GM23338 (cell line): ENCODE measurements at regions not wholly inside any gene's neighbourhood (a gene's known extent, or its start where the extent isn't known, plus 50 kb on each side); places are given as distances from the start of the nearest gene placed in this dataset.

ENCODE experiments used
- ATAC-seq: fragments of 200-7000 bp; cut with Tn5 transposase; 3 replicates; pipeline ENCODE4 v1.9.1; 2020
- DNase-seq: peaks from one replicate; pipeline ENCODE4 v3.0.0-alpha.2; 2015; ENCODE audit warnings: low spot score
- H2AFZ ChIP-seq: fragments of 200-600 bp; sonication (generic); 2 replicates; pipeline ENCODE4 v1.8.0; 2016; ENCODE audit warnings: antibody characterized with exemption, mild to moderate bottlenecking, moderate library complexity
- H3F3A ChIP-seq: fragments of 200-600 bp; sonication (generic); replicated peaks from 2 replicates; pipeline ENCODE4 v1.8.0; 2017; ENCODE audit warnings: antibody characterized with exemption, mixed run types, low read depth
- H3K27ac ChIP-seq: fragments of 200-600 bp; sonication (generic); 2 replicates; pipeline ENCODE4 v1.6.1; 2016; ENCODE audit warnings: low read depth
- H3K27me3 ChIP-seq: fragments of 200-600 bp; sonication (generic); 2 replicates; pipeline ENCODE4 v1.8.0; 2016; ENCODE audit warnings: mild to moderate bottlenecking, mixed run types, moderate library complexity; ENCODE audit not compliant: insufficient read depth
- H3K36me3 ChIP-seq: fragments of 200-600 bp; sonication (generic); 2 replicates; pipeline ENCODE4 v1.8.0; 2016; ENCODE audit warnings: mild to moderate bottlenecking; ENCODE audit not compliant: insufficient read depth
- H3K4me1 ChIP-seq: fragments of 200-600 bp; sonication (generic); 2 replicates; pipeline ENCODE4 v1.8.0; 2016; ENCODE audit warnings: mild to moderate bottlenecking, moderate library complexity; ENCODE audit not compliant: insufficient read depth
- H3K4me2 ChIP-seq: fragments of 200-600 bp; sonication (generic); 2 replicates; pipeline ENCODE4 v1.7.1; 2017; ENCODE audit warnings: mixed run types
- H3K4me3 ChIP-seq: fragments of 200-600 bp; sonication (generic); 2 replicates; pipeline ENCODE4 v1.6.1; 2016; ENCODE audit warnings: mixed run types
- H3K79me2 ChIP-seq: fragments of 200-600 bp; sonication (generic); replicated peaks from 2 replicates; pipeline ENCODE4 v1.8.0; 2017; ENCODE audit warnings: mild to moderate bottlenecking; ENCODE audit not compliant: insufficient read depth
- H3K9me2 ChIP-seq: fragments of 200-600 bp; sonication (generic); 2 replicates; pipeline ENCODE4 v1.8.0; 2017; ENCODE audit not compliant: insufficient read depth
- H4K20me1 ChIP-seq: fragments of 200-600 bp; sonication (generic); replicated peaks from 2 replicates; pipeline ENCODE4 v1.8.0; 2017; ENCODE audit warnings: mild to moderate bottlenecking; ENCODE audit not compliant: insufficient read depth
- H3K27ac Mint-ChIP-seq: 2 replicates; pipeline ENCODE4 v1.8.0; 2020; ENCODE audit warnings: inconsistent platforms, mild to moderate bottlenecking, moderate library complexity, mixed read lengths
- H3K27me3 Mint-ChIP-seq: 3 replicates; pipeline ENCODE4 v1.8.0; 2022; ENCODE audit warnings: low read depth, mild to moderate bottlenecking, moderate library complexity, mixed read lengths, inconsistent platforms; ENCODE audit not compliant: insufficient read depth, poor library complexity
- H3K36me3 Mint-ChIP-seq: 3 replicates; pipeline ENCODE4 v1.8.0; 2021; ENCODE audit warnings: low read depth, mild to moderate bottlenecking, inconsistent platforms, moderate library complexity, mixed read lengths
- H3K4me1 Mint-ChIP-seq: 3 replicates; pipeline ENCODE4 v1.8.0; 2020; ENCODE audit warnings: mild to moderate bottlenecking, inconsistent platforms, mixed read lengths
- H3K4me3 Mint-ChIP-seq: 3 replicates; pipeline ENCODE4 v1.8.0; 2021; ENCODE audit warnings: moderate library complexity, mild to moderate bottlenecking, inconsistent platforms, mixed read lengths
- H3K9me3 Mint-ChIP-seq: 3 replicates; pipeline ENCODE4 v1.8.0; 2020; ENCODE audit warnings: moderate library complexity, mild to moderate bottlenecking, inconsistent platforms, mixed read lengths
- CREB1 ChIP-seq: fragments of 250-450 bp; sonication (Bioruptor Pico); IDR thresholded peaks from 2 replicates; pipeline ENCODE4 v1.5.0; 2020; ENCODE audit warnings: low read depth, mild to moderate bottlenecking, moderate library complexity
- ETS1 ChIP-seq: IDR thresholded peaks from 2 replicates; pipeline ENCODE4 v1.6.1; 2016; ENCODE audit warnings: antibody characterized with exemption
- EZH2 ChIP-seq: fragments of 200-600 bp; sonication (generic); IDR thresholded peaks from one replicate; pipeline ENCODE4 v1.8.0; 2017; ENCODE audit warnings: antibody characterized with exemption, mild to moderate bottlenecking, low read depth; ENCODE audit not compliant: unreplicated experiment
- EZH2phosphoT487 ChIP-seq: fragments of 200-600 bp; sonication (generic); IDR thresholded peaks from one replicate; pipeline ENCODE4 v1.8.1; 2018; ENCODE audit warnings: antibody characterized with exemption; ENCODE audit not compliant: unreplicated experiment
- POLR2AphosphoS5 ChIP-seq: IDR thresholded peaks from 2 replicates; pipeline ENCODE4 v1.6.1; 2016; ENCODE audit warnings: antibody characterized with exemption, low read depth
- REST ChIP-seq: IDR thresholded peaks from one replicate; pipeline ENCODE4 v1.6.1; 2018; ENCODE audit warnings: antibody characterized with exemption; ENCODE audit not compliant: unreplicated experiment
- ZNF462 ChIP-seq: fragments of 250-450 bp; sonication (Bioruptor Pico); IDR thresholded peaks from 2 replicates; pipeline ENCODE4 v1.5.0; 2020; ENCODE audit warnings: mild to moderate bottlenecking, moderate library complexity

GRCh38 chr9:86790805-86791204 is 156.5 kb downstream of the GAS1 start:
- Histone ChIP-seq H4K20me1 (no peaks in the 10 kb centered on the region), H3K79me2 (no peaks in the 10 kb centered on the region), H3K36me3 (no peaks in the 10 kb centered on the region), H3K4me1 (peaks cover 16% of the 10 kb centered on the region), H2AFZ (no peak overlapping the region; the same call in 1 of the 2 replicates), H3F3A (no peaks in the 10 kb centered on the region), H3K27ac (no peak overlapping the region), H3K9me2 (peaks cover 3% of the 10 kb centered on the region; the same call in 1 of the 2 replicates), H3K27me3 (no peaks in the 10 kb centered on the region), H3K4me3 (no peak overlapping the region), H3K4me2 (no peak overlapping the region)
- no peaks in the 10 kb centered on the region for H3K9me3 Mint-ChIP-seq
- peaks cover 20% of the 10 kb centered on the region for H3K4me1 Mint-ChIP-seq
- ATAC-seq (no peak), DNase-seq (no peak)
- TF ChIP-seq ZNF462 (CRISPR knock-in tag): no peak
- no peak for TF ChIP-seq EZH2
- no peak for TF ChIP-seq POLR2AphosphoS5
- no peak for TF ChIP-seq EZH2phosphoT487
- no peak for TF ChIP-seq REST
- no peak for TF ChIP-seq ETS1
- no peak for TF ChIP-seq CREB1 (CRISPR knock-in tag)
- no peak overlapping the region for H3K4me3 Mint-ChIP-seq
- H3K27ac Mint-ChIP-seq: no peak overlapping the region
- H3K27me3 Mint-ChIP-seq: peaks cover 6% of the 10 kb centered on the region
- no peaks in the 10 kb centered on the region for H3K36me3 Mint-ChIP-seq
